ENCODE measurements at regions not wholly inside any gene's neighbourhood (a gene's known extent, or its start where the extent isn't known, plus 50 kb on each side); places are given as distances from the start of the nearest gene placed in this dataset.

DNA sequence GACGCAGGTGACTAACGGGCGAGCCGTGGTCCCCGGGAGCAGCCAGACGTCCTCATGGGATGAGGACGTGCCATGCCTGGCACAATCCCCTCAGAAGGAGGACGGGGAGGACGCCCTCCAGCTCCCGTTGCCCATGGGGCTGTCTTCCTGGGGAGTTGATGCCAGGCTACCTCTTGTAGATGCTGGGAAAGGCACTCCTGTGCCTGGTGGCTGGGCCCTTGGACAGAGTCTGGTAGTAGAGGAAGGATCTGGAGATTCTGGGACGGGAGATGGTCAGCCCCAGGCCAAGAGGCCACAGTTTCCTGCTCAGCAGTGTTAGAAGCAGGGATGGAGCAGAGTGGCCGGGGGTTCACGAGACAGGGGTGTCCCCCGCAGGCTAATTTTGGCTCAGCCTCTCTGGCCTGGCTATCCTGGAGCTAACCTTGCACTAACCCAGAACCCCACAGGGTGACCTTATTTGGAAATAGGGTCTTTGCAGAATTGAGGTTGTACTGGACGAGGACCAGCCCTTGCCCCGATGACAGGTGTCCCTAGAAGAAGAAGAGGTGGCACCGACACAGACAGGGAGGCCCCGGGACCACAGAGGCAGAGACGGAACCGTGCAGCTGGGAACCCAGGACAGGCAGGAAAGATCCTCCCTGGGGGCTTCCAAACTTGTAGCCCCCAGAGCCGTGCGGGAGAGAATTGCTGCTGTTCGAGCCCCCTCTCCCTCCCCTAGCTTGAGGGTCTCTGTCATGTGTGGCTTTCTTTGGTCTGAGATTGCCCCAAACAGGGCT, 50.1 kb upstream of the ADRA2C start:
- ATAC-seq, result no peak
- DNase-seq (ENCODE audit: low spot score), result no peak

DNA sequence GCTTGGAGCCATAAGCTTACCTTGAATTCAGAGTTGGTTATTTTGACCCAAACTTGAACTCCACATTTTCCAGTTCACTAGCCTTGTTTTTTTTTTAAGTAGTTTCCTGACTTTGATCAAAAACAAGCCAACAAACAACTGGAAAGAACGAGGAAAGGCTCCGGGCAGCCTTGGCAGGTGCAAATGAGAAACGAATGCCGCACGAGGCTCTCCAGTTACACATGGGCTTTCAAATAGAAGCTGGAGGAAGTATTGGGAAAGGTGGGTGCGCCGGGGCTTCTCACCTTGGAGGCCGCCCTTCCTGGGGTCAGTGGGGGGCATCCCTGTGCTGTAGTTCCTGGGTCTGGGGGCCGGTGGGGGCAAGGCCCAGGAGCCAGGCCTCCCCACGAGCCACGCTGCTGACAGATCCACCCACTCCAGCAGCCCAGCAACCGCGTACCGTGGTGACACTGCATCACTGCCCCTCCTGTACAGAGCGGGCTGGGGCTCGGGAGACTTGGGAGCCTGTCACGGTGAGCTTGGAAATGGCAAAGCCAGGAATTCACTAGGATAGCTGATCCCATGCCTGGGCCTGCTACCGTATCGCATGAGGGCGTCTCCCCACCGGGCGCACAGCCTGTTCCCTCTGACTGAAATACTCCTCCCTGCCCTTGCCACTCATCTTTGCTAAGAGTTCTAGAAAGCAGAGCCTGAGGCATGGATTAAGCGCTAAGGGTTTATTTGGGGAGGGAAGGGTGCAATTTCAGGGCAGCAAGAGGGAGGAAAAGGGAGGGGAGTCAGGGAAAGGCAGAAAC, 50.9 kb upstream of the ADRA2C start:
- DNase-seq (ENCODE audit: low spot score), result no peak
- ATAC-seq, result no peak

DNA sequence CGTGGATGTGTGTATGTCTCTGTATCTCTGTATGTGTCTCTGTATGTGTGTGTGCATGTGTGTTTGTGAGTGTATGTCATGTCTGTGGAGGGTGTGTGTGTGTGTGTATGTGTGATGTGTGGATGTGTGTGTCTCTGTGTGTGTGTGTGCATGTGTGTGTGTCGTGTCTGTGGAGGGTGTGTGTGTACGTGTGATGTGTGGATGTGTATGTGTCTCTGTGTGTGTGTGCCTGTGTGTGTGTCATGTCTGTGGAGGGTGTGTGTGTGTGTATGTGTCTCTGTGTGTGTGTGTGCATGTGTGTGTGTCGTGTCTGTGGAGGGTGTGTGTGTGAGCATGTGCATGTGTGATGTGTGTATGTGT, 51.6 kb upstream of the ADRA2C start:
- DNase-seq (ENCODE audit: low spot score), result no peak
- ATAC-seq, result no peak

DNA sequence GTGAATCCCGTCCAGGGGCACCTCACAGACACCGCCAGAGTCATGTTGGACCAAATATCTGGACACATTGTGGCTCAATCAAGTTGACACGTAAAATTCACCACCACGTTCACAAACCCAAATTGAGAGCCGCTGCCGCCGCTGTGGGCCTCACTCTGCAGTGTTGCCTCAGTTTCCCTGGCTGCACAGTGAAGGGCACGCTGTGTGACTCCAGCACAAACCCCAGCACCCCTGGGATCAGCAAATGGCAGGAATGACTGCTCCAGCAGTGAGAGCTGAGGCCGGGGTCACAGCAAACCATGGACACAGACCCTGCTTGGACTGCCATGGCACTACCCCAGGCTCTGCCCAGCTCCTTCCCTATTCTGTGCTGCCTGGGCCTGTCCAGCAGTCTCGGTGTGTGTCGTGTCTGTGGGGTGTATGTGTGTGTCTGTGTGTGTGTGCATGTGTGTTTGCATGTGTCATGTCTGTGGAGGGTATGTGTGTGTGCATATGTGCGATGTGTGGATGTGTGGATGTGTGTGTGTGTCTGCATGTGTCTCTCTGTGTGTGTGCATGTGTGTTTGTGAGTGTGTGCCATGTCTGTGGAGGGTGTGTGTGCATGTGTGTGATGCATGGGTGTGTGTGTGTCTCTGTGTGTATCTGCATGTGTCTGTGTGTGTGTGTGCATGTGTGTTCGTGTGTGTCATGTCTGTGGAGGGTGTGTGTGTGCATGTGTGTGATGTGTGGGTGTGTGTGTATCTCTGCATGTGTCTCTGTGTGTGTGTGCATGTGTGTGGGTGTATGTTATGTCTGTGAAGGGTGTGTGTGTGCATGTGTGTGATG, 52.2 kb upstream of the ADRA2C start:
- DNase-seq (ENCODE audit: low spot score), result no peak
- ATAC-seq, result no peak

DNA sequence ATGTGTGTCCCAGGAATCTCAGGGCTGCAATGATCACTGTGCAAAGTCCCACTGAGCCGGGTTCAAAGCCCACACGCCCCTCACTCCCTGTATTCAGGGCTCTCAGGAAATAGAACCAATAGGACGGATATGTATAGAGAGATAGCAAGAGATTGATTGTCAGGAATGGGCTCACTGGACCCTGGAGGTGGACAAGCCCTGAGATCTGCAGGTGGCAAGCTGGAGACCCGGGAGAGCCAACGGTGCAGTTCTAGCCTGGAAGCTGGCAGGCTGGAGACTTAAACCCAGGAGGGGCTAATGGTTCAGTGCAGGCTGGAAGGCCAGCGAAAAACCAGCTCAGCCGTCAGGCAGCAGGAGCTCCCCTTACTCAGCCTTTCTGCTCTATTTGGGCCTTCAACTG, 52.8 kb upstream of the ADRA2C start:
- ATAC-seq, result no peak
- no peak for DNase-seq (ENCODE audit: low spot score)

DNA sequence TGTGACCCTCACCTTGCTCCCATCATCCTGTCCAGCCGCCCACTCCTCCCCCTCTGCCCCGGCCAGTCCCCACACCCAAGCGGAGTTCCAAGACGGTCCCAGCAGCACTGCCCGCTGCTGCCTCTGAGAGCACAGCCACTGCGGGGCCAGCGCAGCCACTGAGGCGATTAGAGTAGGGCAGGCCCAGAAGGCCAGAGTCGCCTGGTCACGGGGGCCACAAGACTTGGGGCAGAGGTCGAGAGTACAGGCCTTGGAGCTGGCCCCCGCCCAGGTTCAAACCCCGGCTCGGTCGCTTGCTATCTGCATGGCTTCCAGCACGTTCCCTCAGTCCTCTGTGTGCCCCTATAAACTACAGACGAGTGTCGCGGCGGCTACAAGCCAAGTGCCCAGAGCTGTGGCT, 53.2 kb upstream of the ADRA2C start:
- ATAC-seq (no peak), DNase-seq (ENCODE audit: low spot score) (no peak)

DNA sequence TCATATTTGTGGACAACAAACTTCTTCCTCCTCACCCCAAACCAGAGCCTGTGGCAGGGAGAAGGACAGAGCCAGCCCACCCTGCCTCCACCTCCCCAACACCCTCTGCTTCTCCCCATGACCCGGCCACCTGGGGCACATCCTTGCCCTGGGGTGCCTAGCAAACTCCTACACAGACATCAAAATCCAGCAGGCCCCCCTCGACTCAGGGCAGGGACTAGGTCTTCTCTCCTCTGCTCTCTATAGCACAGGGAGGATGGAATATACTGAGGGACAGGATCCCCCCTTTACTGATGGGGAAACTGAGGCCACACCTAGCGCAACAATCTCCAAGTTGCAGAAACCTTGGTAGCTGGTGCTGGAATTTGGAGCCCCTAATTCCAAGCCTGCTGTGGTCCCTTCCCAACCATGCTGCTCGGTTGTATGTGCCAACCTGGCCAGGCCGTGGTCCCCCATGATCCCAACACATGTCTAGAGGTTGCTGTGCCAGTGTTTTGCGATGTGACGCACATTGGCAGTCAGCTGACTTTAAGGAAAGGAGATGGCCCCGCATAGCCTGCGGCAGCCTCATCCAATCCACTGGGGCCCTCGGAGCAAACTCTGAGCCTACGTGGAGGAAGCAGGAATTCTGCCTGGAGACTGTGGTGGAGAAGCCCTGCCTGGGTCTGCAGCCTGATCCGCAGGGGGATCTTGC, 53.9 kb upstream of the ADRA2C start:
- no peak for ATAC-seq
- DNase-seq (ENCODE audit: low spot score), result no peak

DNA sequence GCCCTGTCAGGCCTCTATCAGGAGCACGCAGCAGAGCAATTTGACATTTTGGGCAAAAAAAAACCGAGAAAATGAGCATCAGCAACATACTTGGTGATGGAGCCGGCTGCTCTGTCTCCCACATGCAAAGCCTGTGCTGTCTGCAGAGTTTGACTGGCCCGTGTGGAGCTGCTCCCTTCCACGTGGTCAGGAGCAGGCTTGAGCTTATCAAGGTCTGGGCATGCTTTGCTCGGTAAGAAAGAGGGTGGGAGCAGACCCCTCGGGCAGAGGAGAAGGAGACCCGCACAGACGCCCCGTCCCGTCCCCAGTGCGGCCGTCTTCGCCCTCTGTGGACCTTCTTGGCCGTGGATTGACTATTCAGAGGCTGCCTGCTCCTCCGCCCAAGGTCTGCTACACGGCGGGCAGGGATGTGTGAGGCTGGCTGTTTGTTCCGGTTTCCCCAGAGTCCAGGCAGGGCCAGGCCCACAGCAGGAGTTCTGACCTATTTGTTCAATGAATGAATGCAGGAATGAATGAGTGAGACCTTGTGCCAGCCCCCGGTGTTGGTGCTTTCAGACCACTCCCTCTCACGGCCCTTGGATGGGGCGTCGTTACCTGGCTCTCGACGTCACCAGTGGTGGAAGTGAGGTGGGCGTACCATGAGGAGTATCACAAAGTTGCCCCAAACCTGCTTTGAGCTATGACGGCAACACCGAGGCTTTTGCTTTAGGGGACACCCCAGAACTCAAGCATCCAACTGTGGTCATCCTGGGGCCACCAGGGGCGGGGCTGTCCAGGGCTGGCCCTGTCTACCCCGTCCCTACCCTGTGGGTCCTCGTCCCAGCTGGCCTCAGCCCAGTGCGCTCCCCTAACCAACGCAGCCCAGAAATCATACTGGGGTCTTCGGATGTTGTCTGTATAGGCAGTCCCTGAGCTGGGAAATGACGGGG, 54.7 kb upstream of the ADRA2C start:
- ATAC-seq, result no peak
- no peak for DNase-seq (ENCODE audit: low spot score)

DNA sequence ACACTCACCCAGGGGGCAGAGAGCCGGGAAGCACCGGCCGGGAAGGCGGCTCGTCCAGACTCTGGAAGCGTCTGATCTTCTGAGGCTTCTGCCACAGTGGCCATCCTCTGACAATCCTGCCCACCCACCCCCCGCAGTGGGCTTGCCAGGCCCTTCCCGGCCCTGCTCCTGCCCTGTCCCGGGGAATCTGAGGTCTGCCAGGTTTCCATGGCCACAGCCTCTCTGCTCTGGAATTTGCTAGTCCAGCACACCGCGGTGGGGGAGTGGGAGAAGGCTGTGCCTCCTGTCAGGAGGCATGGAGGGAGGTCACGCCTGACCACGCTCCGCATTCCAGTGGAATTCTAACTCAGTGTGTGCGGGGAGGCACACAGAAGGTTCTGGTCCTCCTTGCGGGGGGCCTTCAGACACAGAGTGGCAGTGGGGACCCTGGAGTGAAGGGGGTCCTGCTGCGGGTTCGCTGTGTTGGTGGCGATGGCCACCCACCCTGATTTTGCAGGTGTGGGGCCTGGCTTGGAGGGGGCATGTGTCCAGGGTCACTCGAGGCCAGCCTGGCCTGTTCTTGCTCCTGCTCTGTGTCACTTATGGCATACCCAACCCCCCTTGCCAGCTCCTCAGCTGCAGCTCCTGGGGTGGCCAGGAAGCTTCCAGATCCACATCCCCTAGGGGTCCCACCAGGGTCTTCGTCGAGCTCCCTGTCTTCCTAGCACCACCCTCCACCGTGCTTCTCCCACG, 55.6 kb upstream of the ADRA2C start:
- DNase-seq (ENCODE audit: low spot score), result no peak
- ATAC-seq, result no peak

DNA sequence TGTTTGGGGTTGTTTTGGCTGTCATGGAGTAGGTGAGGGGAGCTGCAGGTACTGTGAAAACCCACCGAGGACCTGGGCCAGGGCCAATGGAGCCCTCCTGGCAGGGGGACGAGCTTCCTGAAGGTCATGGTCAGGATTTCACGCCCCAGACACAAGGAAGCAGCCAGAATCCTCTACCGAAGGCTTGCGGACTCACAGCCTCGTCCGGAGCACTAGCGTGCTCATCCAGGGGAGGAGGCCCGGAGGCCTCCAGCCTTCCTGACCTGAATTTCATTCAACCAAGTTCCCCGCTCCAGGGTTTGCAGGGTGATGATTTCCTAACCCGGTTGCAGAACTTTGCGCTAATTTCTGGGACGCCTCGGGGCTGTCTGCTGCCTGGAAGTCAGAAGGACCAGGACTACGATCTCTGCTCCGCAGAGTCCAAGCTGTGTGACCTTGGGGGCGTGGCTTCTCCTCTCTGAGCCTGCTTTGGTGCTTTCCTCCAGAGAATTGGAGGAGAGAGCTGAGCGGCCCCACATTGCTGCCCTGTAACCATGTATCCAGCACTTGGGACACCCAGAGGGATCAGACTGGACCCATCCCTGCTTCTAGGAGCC, 56.2 kb upstream of the ADRA2C start:
- peak; percentile 38 for ATAC-seq
- DNase-seq (ENCODE audit: low spot score), result no peak

DNA sequence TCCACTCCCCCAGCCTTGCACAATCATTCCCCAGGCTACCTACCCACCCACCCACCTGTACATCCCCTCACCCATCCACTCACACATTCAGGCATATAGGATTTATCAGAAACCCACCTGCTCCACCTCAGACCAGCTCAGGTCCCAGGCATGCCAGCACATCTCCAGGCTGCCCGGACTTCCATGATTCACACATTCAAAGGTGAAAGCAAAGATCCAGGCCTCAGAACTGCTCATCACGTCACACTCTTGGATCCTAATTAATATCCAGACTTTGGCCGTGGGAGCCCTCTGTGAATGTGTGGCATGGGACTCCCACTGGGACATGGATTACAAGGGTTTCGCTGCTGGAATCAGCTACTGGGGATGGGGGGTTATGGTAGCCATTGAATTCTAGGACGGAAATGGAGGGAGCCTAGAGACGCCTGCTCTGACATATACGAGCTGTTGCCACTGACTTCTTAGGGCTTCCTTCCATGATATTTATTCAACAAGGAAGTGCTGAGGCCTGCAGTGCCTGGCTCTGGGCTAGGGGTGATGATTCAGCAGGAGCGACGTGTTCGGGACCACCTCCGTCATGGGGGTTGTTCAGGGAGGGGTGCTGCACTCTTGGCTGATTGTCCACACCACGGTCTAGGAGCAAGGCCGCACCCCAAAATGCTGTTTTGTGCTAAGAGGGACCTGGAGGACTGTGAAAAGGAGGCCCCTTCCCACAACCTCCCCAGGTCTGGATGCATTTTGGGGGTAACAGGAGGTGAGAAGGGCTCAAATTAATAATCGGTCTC, 56.9 kb upstream of the ADRA2C start:
- ATAC-seq, result no peak
- no peak for DNase-seq (ENCODE audit: low spot score)

DNA sequence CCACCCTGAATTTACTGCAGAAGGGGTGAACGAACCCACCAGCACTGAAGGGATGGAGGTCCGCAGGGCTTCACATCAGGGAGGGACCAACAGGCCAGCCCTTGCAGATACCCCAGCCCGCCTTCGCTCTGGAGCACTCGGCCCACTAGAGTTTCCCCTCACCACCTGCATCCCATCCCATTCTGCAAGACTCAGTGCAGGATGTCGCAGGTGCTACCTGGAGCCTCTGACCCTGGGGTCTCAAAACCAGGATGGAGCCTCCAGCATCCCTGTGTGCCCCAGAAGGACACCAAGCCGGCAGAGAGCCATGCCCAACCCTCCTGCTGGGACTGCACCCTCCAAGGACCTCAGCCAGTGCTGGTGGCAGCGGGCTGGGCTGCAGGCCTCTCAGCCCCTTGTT, 57.6 kb upstream of the ADRA2C start:
- DNase-seq (ENCODE audit: low spot score), result no peak
- ATAC-seq, result no peak

DNA sequence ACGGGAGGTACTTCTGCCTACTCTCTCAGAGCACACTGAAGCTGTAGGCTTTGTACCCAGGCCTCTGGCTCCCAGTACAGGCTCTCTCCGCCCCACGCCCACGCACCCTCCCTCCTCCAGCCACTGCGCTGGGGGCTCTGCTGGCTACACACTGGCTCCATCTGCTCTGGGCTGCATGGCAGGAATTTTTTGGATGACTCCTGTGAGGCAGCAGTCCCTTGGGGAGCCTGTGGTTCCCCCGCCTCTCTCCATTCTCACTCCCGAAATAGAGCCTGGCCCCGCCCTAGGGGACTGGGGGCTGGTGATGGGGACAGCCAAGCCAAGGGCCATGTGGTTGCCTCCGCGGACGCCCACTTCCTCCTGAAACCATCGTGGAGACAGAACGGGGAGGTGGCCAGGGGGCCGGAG, 58.1 kb upstream of the ADRA2C start:
- DNase-seq (ENCODE audit: low spot score), result no peak
- no peak for ATAC-seq

DNA sequence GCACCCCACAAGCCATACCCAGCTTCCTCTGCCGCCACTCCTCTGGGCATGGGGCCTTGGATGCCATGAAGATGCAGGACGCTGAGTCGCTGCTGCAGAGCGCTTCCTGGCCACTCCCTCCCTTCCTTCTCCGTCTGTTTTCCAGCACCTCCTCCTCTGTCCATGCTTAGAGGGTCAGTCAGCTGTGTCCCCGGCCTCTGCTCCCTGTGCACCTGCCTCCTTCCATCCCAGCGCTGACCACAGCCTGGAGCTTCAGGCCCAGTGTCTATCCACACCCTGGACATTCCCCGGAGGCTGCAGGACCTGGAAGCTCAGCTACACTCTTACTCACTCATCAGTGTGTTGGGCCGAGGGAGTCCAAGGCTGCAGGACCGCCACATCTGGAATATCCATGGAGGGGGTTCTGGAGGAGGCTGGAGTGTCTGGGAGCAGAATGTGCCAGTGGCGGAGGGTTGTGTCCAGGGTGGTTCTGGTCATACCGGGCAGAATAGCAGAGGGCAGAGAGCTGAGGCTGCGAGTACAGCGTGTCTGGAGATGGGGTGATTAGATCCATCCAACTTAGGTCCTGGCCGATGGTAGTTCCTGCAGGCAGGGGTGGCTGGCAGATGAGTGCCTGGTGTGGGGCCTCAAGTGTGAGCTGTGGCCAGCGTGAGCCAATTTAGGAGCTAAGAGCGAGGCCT, 58.6 kb upstream of the ADRA2C start:
- DNase-seq (ENCODE audit: low spot score) (no peak), ATAC-seq (no peak)

DNA sequence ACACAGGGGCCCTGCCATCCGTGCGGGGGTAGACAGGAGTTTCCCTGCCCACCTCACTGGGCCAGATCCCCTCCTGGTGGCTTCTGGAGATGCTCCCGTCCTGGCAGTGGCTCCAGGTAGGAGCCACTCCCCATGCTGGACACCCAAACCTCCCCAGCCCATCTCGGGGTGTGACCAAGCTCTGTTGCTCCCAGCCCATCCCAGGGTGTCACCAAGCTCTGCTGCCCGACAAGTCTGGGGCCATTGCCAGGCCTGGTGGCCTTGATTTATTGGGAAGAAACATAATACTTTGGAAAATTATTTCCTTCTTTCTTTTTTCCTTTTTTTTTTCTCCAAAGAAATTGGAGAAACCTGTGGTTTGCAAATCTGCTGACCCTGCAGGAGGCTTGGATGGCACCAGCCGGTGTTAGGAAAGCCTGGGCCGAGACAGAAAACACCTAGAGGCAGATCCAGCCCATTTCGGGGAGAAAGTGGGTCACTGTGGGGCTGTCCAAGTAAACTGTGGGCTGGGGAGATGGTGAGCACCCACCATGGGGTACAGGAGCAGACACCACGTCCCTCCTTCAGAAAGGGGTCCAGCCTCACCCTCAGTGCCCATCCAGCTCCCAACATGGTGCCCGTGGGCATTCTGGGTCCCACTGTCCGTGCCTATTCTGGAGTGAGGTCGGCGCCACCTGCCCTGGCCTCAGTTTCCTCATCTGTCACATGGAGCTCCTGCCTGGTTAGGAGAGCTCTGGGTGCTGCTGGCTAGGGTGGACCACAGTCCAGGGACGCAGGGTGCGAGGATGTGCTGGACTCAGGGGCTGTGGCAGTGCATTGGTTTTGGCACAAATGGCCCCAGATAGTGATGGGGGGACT, 59.4 kb upstream of the ADRA2C start:
- DNase-seq (ENCODE audit: low spot score) (no peak), ATAC-seq (no peak)

DNA sequence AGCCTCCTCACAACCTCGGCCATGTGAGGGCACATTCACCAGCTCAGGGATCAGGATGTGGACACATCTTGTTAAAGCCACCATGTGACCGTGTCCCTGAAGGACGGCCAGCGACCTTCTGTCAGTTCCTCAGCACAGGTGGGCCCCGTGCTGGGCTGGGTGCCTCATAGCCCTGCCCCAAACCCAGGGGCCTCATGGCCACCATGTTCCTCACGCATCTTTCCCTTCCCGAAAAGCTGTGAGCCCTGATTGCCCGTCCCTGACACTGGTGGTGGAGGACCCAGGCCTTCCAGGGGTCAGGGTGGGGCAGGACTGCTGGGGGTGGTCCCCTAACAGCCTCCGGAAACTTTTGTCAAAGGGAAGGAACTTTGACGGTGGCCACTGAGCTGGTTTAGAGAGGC, 60.1 kb upstream of the ADRA2C start:
- DNase-seq (ENCODE audit: low spot score) (no peak), ATAC-seq (no peak)
